ENCODE measurements at regions not wholly inside any gene's neighbourhood (a gene's known extent, or its start where the extent isn't known, plus 50 kb on each side); places are given as distances from the start of the nearest gene placed in this dataset.

DNA sequence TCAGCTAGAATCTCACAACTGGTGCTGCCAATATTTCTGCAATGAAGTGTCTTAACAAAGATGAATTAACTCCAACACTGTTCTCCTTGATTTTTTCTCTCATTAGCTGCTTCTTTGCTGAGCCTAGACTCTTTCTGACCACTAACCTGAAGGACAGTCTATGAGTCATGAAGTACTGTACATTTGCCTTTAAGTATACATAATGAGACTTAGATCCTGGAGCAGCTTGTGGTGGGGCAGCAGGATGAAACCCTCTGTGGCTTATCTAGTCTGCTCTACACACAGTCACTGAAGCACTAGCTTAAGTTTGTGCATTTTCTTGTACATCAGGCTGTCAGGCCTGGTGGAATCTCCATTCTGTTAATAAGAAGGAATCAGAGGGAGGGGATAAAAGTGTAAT is 307.4 kb upstream of the SMIM31 start:
- TF ChIP-seq ZBTB21 (CRISPR knock-in tag; IDR thresholded peaks at IDR 0.05; ENCODE audit: borderline replicate concordance): no peak
- no peak for TF ChIP-seq USF2 (CRISPR knock-in tag; IDR thresholded peaks at IDR 0.05)
- TF ChIP-seq, protein P1, sequence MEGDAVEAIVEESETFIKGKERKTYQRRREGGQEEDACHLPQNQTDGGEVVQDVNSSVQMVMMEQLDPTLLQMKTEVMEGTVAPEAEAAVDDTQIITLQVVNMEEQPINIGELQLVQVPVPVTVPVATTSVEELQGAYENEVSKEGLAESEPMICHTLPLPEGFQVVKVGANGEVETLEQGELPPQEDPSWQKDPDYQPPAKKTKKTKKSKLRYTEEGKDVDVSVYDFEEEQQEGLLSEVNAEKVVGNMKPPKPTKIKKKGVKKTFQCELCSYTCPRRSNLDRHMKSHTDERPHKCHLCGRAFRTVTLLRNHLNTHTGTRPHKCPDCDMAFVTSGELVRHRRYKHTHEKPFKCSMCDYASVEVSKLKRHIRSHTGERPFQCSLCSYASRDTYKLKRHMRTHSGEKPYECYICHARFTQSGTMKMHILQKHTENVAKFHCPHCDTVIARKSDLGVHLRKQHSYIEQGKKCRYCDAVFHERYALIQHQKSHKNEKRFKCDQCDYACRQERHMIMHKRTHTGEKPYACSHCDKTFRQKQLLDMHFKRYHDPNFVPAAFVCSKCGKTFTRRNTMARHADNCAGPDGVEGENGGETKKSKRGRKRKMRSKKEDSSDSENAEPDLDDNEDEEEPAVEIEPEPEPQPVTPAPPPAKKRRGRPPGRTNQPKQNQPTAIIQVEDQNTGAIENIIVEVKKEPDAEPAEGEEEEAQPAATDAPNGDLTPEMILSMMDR (IDR thresholded peaks at IDR 0.05): no peak
- TF ChIP-seq, protein P2, sequence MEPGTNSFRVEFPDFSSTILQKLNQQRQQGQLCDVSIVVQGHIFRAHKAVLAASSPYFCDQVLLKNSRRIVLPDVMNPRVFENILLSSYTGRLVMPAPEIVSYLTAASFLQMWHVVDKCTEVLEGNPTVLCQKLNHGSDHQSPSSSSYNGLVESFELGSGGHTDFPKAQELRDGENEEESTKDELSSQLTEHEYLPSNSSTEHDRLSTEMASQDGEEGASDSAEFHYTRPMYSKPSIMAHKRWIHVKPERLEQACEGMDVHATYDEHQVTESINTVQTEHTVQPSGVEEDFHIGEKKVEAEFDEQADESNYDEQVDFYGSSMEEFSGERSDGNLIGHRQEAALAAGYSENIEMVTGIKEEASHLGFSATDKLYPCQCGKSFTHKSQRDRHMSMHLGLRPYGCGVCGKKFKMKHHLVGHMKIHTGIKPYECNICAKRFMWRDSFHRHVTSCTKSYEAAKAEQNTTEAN (CRISPR knock-in tag; IDR thresholded peaks at IDR 0.05): no peak
- no peak for TF ChIP-seq AFF4 (CRISPR knock-in tag; IDR thresholded peaks at IDR 0.05; ENCODE audit: borderline replicate concordance)
- TF ChIP-seq, protein P3, sequence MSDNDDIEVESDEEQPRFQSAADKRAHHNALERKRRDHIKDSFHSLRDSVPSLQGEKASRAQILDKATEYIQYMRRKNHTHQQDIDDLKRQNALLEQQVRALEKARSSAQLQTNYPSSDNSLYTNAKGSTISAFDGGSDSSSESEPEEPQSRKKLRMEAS (CRISPR knock-in tag; IDR thresholded peaks at IDR 0.05): no peak
- no peak for TF ChIP-seq NFATC4 (CRISPR knock-in tag; IDR thresholded peaks at IDR 0.05)
- TF ChIP-seq NR2C2 (CRISPR knock-in tag; IDR thresholded peaks at IDR 0.05): no peak
- TF ChIP-seq, protein P4, sequence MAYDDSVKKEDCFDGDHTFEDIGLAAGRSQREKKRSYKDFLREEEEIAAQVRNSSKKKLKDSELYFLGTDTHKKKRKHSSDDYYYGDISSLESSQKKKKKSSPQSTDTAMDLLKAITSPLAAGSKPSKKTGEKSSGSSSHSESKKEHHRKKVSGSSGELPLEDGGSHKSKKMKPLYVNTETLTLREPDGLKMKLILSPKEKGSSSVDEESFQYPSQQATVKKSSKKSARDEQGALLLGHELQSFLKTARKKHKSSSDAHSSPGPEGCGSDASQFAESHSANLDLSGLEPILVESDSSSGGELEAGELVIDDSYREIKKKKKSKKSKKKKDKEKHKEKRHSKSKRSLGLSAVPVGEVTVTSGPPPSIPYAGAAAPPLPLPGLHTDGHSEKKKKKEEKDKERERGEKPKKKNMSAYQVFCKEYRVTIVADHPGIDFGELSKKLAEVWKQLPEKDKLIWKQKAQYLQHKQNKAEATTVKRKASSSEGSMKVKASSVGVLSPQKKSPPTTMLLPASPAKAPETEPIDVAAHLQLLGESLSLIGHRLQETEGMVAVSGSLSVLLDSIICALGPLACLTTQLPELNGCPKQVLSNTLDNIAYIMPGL (CRISPR knock-in tag; IDR thresholded peaks at IDR 0.05): no peak
- TF ChIP-seq ZSCAN18 (CRISPR knock-in tag; IDR thresholded peaks at IDR 0.05): no peak
- no peak for TF ChIP-seq ELF4 (CRISPR knock-in tag; IDR thresholded peaks at IDR 0.05; ENCODE audit: low read depth)
- no peak for TF ChIP-seq SP1 (CRISPR knock-in tag; conservative IDR thresholded peaks at IDR 0.05)
- no peak for TF ChIP-seq ZNF396 (CRISPR knock-in tag; IDR thresholded peaks at IDR 0.05; ENCODE audit: borderline replicate concordance)

Data from WTC11 (cell line).